ENCODE measurements at regions not wholly inside any gene's neighbourhood (a gene's known extent, or its start where the extent isn't known, plus 50 kb on each side); places are given as distances from the start of the nearest gene placed in this dataset.

DNA sequence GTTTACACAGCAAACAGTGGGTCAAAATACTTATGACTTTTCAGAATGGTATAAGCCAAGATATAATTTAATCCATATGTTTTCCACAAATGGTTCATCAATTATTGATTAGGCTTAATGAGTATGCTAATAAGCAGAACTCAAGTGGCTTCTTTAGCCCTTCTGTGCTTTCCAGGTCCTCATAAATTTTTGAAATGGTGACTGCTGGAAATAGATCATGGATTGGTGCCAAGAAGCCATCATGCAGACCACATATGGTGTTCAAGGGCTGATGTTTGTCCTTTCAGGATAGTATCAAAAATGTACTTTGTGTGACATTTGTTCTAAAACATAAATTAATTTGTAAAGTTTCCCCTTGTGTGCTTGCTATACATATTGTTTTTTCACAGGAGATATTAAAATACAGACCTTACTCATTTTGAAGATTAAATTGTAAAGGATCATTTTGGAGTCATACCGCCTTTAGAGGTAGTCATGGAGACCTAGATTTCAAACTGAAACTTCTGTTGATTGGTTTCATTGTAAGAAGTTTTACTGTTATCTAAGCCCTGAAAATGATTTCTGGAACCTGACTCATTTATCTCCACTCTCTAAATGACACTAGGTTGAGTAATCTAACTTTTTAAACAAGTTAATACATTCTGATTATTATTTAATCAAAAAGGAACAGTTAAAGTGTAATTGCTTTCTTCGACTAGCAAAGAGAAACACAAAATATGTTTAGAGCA is 507.9 kb downstream of the PLA2G4A start:
- TF ChIP-seq, protein P1, sequence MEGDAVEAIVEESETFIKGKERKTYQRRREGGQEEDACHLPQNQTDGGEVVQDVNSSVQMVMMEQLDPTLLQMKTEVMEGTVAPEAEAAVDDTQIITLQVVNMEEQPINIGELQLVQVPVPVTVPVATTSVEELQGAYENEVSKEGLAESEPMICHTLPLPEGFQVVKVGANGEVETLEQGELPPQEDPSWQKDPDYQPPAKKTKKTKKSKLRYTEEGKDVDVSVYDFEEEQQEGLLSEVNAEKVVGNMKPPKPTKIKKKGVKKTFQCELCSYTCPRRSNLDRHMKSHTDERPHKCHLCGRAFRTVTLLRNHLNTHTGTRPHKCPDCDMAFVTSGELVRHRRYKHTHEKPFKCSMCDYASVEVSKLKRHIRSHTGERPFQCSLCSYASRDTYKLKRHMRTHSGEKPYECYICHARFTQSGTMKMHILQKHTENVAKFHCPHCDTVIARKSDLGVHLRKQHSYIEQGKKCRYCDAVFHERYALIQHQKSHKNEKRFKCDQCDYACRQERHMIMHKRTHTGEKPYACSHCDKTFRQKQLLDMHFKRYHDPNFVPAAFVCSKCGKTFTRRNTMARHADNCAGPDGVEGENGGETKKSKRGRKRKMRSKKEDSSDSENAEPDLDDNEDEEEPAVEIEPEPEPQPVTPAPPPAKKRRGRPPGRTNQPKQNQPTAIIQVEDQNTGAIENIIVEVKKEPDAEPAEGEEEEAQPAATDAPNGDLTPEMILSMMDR (IDR thresholded peaks at IDR 0.05), result no peak
- no peak for TF ChIP-seq EP300 (IDR thresholded peaks at IDR 0.05)
- no peak for TF ChIP-seq POLR2A (IDR thresholded peaks at IDR 0.05)

Measured in sigmoid colon (tissue), 4 donors.